ENCODE measurements at regions not wholly inside any gene's neighbourhood (a gene's known extent, or its start where the extent isn't known, plus 50 kb on each side); places are given as distances from the start of the nearest gene placed in this dataset.

- DNase-seq (ENCODE audit: low read depth): no peak
Observed at GRCh38 chrX:39555431-39555830, 542.3 kb downstream of the BCOR start.

GRCh38 chrX:39556056-39556455 is 541.7 kb downstream of the BCOR start:
- no peak overlapping the region for H3K4me3 ChIP-seq (ENCODE audit: low read depth, low read length)
- DNase-seq (ENCODE audit: low read depth) (no peak), FAIRE-seq (no peak)
- no peaks in the 10 kb centered on the region for H3K27me3 ChIP-seq (ENCODE audit: control insufficient read depth, insufficient read depth, low read length)
- TF ChIP-seq CTCF (IDR thresholded peaks at IDR 0.05; ENCODE audit: insufficient read depth, low read length, severe bottlenecking): no peak
- H3K36me3 ChIP-seq (ENCODE audit: control insufficient read depth, insufficient read depth, low read length): no peaks in the 10 kb centered on the region

More at GRCh38 chrX:39555431-39555830, 542.3 kb downstream of the BCOR start:
- no peaks in the 10 kb centered on the region for H3K27me3 ChIP-seq (ENCODE audit: control insufficient read depth, insufficient read depth, low read length)
- no peak for FAIRE-seq
- no peak for TF ChIP-seq CTCF (IDR thresholded peaks at IDR 0.05; ENCODE audit: insufficient read depth, low read length, severe bottlenecking)
- no peaks in the 10 kb centered on the region for H3K36me3 ChIP-seq (ENCODE audit: control insufficient read depth, insufficient read depth, low read length)
- H3K4me3 ChIP-seq (ENCODE audit: low read depth, low read length): no peak overlapping the region

GRCh38 chrX:39559229-39559628 is 538.5 kb downstream of the BCOR start:
- TF ChIP-seq CTCF (IDR thresholded peaks at IDR 0.05; ENCODE audit: insufficient read depth, low read length, severe bottlenecking): no peak
- FAIRE-seq (no peak), DNase-seq (ENCODE audit: low read depth) (peak; percentile 67)
- Histone ChIP-seq H3K36me3 (ENCODE audit: control insufficient read depth, insufficient read depth, low read length) (no peaks in the 10 kb centered on the region), H3K27me3 (ENCODE audit: control insufficient read depth, insufficient read depth, low read length) (no peaks in the 10 kb centered on the region), H3K4me3 (ENCODE audit: low read depth, low read length) (no peak overlapping the region)

- no peaks in the 10 kb centered on the region for H3K36me3 ChIP-seq (ENCODE audit: control insufficient read depth, insufficient read depth, low read length)
- DNase-seq (ENCODE audit: low read depth) (no peak), FAIRE-seq (no peak)
- TF ChIP-seq CTCF (IDR thresholded peaks at IDR 0.05; ENCODE audit: insufficient read depth, low read length, severe bottlenecking): no peak
- no peak overlapping the region for H3K4me3 ChIP-seq (ENCODE audit: low read depth, low read length)
- H3K27me3 ChIP-seq (ENCODE audit: control insufficient read depth, insufficient read depth, low read length): no peaks in the 10 kb centered on the region
Observed at GRCh38 chrX:39560271-39560670, 537.5 kb downstream of the BCOR start.

- FAIRE-seq (no peak), DNase-seq (ENCODE audit: low read depth) (no peak)
- TF ChIP-seq CTCF (IDR thresholded peaks at IDR 0.05; ENCODE audit: insufficient read depth, low read length, severe bottlenecking): no peak
- H3K36me3 ChIP-seq (ENCODE audit: control insufficient read depth, insufficient read depth, low read length): no peaks in the 10 kb centered on the region
- H3K4me3 ChIP-seq (ENCODE audit: low read depth, low read length): no peak overlapping the region
- H3K27me3 ChIP-seq (ENCODE audit: control insufficient read depth, insufficient read depth, low read length): no peaks in the 10 kb centered on the region
Observed at GRCh38 chrX:39563178-39563577, 534.6 kb downstream of the BCOR start.

- FAIRE-seq (no peak), DNase-seq (ENCODE audit: low read depth) (no peak)
- TF ChIP-seq CTCF (IDR thresholded peaks at IDR 0.05; ENCODE audit: insufficient read depth, low read length, severe bottlenecking): no peak
- Histone ChIP-seq H3K4me3 (ENCODE audit: low read depth, low read length) (no peak overlapping the region), H3K36me3 (ENCODE audit: control insufficient read depth, insufficient read depth, low read length) (no peaks in the 10 kb centered on the region), H3K27me3 (ENCODE audit: control insufficient read depth, insufficient read depth, low read length) (no peaks in the 10 kb centered on the region)
Observed at GRCh38 chrX:39564751-39565150, 533.0 kb downstream of the BCOR start.
